Astrocyte (in vitro differentiated cells and primary cell): ENCODE measurements at regions not wholly inside any gene's neighbourhood (a gene's known extent, or its start where the extent isn't known, plus 50 kb on each side); places are given as distances from the start of the nearest gene placed in this dataset.

ENCODE experiments used
- CTCF ChIP-seq: IDR thresholded peaks from 2 replicates; pipeline ENCODE4 v1.5.1; 2011; ENCODE audit warnings: low read depth, mild to moderate bottlenecking, inconsistent platforms, low read length, moderate library complexity; ENCODE audit not compliant: insufficient read depth
- EZH2 ChIP-seq: IDR thresholded peaks from 2 replicates; pipeline ENCODE4 v1.6.1; 2012; ENCODE audit warnings: mild to moderate bottlenecking, low read length, inconsistent platforms; ENCODE audit not compliant: insufficient read depth

- no peak for TF ChIP-seq CTCF
- no peak for TF ChIP-seq EZH2
These were observed 873.4 kb downstream of the NLGN4Y start for GRCh38 chrY:15397556-15398280.
